Fibroblast of villous mesenchyme (primary cell): ENCODE measurements at regions not wholly inside any gene's neighbourhood (a gene's known extent, or its start where the extent isn't known, plus 50 kb on each side); places are given as distances from the start of the nearest gene placed in this dataset.

Source experiments
- DNase-seq: peaks from one replicate; pipeline ENCODE4 v3.0.0-alpha.2; 2010; ENCODE audit warnings: low read depth
- H3K4me3 ChIP-seq: 2 replicates; pipeline ENCODE4 v1.5.1; 2011; ENCODE audit warnings: low read depth, mild to moderate bottlenecking, low read length
- CTCF ChIP-seq: IDR thresholded peaks from 2 replicates; pipeline ENCODE4 v1.5.1; 2012; ENCODE audit warnings: low read depth, mild to moderate bottlenecking, low read length; ENCODE audit not compliant: insufficient read depth

- TF ChIP-seq CTCF: no peak
- no peak overlapping the region for H3K4me3 ChIP-seq
- DNase-seq: no peak
Measured at GRCh38 chr5:121008041-121008440, 543.9 kb downstream of the PRR16 start.

- no peak overlapping the region for H3K4me3 ChIP-seq
- no peak for DNase-seq
- no peak for TF ChIP-seq CTCF
Measured at GRCh38 chr5:121009058-121009457, 545.0 kb downstream of the PRR16 start.

- no peak for DNase-seq
- TF ChIP-seq CTCF: no peak
- H3K4me3 ChIP-seq: no peak overlapping the region
Measured at GRCh38 chr5:121018004-121018403, 553.9 kb downstream of the PRR16 start.

GRCh38 chr5:121019106-121019505, 555.0 kb downstream of the PRR16 start:
- H3K4me3 ChIP-seq: no peak overlapping the region
- no peak for DNase-seq
- TF ChIP-seq CTCF: no peak

GRCh38 chr5:121019734-121020133, 555.6 kb downstream of the PRR16 start:
- no peak for DNase-seq
- no peak overlapping the region for H3K4me3 ChIP-seq
- no peak for TF ChIP-seq CTCF

- no peak for DNase-seq
- H3K4me3 ChIP-seq: no peak overlapping the region
- no peak for TF ChIP-seq CTCF
Measured at GRCh38 chr5:121021681-121022080, 557.6 kb downstream of the PRR16 start.
